ENCODE measurements at regions not wholly inside any gene's neighbourhood (a gene's known extent, or its start where the extent isn't known, plus 50 kb on each side); places are given as distances from the start of the nearest gene placed in this dataset.
"Not testable (repeated sequence)": the region's sequence is repeated elsewhere in the genome, so short reads cannot be mapped to it uniquely, and the experiment has no call there.

DNA sequence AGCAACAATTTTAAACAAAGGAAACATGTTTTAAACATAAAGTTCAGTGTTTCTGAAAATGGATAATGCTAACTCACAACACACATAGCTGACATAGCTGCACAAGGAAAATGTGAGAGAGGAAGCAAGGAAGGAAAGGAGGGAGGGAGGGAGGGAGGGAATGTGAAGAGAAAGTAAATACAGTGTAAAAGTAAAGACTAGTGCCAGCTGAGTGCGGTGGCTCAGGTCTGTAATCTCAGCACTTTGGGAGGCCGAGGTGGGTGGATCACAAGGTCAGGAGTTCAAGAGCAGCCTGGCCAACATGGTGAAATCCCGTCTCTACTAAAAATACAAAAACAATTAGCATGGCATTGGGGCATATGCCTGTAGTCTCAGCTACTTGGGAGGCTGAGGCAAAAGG is 373.7 kb upstream of the CXADR start:
- DNase-seq (ENCODE audit: low read depth in 4 of 4, low spot score in 3 of 4): not testable (repeated sequence)

DNA sequence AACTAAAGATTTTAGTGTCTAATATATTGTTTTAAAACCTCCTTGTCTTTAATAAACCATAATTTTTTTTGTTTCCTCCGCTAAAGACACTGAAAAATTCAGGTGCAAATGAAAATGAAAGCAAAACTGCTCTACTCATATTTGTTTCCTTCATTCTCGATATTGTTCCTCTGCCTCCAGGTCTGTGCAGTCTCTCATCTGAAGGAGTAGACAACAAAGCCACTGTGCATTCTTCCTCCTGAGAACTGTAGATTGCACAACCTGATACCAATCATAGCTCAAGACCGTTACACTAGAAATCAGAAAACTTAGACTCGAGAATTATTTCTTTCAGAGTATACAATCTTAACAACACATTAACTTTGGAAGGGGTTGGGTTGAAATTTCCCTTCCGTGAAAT is 373.1 kb upstream of the CXADR start:
- DNase-seq (ENCODE audit: low read depth in 4 of 4, low spot score in 3 of 4): no peak

DNA sequence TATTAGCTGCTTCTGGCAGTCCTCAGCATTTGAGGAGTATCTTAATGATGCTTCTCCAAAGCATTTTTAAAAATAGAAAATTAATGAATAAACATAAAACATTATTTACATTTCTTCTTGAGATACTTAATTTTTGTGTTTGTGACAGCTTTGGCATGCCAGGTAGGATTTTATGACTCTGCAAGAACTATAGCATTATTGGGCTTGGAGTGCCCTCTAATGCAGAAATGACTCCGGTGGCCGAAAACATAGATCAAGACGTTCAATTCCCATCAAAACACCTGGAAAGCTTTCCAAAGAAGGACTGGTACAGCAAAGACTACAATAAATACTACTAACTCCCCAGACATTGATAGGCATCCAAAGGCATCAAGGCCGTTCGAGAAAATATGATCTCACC is 366.4 kb upstream of the CXADR start:
- DNase-seq (ENCODE audit: low read depth in 4 of 4, low spot score in 3 of 4): no peak

DNA sequence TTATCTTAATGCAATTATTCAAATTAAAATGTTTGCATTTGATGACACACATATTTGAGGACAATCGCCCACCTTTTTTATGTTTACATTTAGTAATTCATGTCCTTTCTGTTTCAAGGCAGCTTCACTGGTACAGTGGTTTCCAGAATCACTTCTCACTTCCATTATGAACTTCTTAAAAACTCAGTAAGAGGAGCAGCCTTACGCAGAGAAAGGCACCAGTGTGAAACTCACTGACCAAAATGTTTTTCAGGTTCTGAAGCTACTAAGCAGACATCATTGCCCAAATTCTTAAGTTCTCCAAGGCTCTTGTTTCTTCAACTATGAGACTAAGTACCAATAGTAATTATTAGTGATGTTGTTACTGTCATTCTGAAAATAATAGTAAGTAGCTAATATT is 353.1 kb upstream of the CXADR start:
- no peak for DNase-seq (ENCODE audit: low read depth in 4 of 4, low spot score in 3 of 4)

DNA sequence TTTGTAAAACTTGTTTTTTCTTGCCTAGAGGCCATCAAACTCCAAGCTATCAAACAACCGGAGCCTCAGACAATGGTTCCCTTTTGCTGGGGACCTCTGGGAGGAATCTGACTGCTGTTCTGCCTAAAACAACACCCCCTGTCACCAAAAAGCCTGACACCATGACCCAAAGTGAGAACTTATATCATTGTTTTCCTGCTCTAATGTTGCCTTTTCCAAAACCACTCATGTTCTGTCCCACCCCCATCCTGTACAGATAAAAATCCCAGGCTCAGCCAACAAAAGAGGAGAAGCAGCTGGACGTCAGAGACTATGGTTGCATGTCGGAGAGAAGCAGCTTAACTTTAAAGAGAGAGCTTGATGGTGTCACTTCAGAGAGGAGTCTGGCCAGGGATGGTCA is 327.2 kb upstream of the CXADR start:
- peak in 1 of 4 donors; percentile 8 for DNase-seq (ENCODE audit: low read depth in 4 of 4, low spot score in 3 of 4)

DNA sequence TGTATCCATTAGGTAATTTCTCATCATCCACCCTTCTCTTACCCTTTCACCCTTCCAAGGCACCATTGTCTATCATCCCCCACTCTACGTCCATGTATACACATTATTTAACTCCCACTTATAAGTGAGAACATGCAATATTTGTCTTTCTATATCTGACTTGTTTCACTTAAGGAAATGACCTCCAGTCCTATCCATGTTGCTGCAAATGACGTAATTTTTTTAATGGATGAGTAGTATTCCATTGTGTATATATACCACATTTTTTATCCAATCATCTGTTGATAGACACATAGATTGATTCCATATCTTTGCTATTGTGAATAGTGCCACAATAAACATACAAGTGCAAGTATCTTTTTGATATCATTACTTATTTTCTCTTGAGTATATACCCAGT is 322.9 kb upstream of the CXADR start:
- DNase-seq (ENCODE audit: low read depth in 4 of 4, low spot score in 3 of 4): no peak

DNA sequence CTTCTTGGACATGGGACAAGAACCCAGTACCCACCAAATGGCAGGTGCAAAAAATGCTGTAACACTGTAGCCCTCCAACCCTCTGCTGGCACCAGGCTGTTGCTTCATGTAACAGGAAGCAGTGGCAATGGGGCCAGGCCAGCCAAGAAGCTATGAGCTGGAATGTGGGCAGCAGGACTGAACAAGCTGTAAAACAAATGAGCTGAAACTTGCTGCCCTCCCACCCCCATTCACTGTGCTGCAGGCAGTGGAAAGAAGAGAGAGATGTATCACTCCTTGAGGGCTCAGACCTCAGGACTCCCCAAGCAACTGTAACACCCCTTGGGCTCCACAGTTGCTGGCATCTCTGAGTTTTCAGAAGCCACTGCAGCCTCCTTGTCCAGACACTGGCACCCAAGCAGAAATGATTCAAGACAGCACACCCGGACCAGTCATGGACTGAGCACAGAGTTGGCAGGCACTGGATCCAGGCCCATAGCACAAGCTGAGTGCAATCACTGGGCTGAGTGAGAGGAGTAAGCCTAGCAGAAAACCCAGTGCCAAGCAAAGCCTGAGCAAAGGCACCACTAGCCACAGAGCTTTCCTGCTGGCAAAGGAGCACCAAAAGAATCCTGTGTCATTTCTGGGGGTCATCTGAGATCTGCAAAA is 321.4 kb upstream of the CXADR start:
- DNase-seq (ENCODE audit: low read depth in 4 of 4, low spot score in 3 of 4): no peak

DNA sequence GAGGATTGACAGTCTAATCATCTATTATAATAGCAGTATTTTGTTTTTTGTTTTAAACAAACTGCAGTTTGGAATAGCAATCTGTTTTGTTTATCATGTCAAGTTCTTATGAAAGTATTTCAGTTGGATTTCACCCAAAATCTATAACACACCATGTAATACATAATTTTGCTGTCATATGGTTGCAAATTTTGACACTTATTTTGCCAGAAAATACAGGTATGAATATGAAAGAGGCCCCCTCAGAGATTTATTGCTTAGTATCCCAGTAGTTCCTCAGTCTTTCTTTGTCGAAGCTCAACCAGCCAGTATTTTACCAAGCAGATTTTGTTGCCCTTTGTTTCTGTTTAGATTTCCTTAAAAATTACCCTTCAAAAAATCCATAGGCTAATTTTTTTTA is 317.5 kb upstream of the CXADR start:
- no peak for DNase-seq (ENCODE audit: low read depth in 4 of 4, low spot score in 3 of 4)

DNA sequence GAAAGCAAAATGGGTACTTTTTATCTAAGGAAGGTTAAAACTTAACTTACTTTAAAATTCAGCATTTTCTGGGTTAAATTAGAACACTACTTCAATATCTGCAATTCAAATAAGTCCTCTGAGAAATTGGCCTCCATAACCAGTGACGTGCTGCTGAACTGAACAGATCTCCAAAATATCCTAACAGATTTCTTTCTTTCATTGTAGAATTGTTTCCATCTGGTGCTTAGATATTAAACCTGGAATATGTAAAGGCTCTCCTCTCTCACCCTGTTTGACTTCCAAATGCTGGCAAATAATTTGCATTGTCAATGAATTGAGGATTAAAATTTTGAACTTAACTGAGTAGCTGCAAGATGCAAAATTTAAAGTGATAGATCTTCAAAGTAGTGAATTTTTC is 316.9 kb upstream of the CXADR start:
- DNase-seq (ENCODE audit: low read depth in 4 of 4, low spot score in 3 of 4): no peak

DNA sequence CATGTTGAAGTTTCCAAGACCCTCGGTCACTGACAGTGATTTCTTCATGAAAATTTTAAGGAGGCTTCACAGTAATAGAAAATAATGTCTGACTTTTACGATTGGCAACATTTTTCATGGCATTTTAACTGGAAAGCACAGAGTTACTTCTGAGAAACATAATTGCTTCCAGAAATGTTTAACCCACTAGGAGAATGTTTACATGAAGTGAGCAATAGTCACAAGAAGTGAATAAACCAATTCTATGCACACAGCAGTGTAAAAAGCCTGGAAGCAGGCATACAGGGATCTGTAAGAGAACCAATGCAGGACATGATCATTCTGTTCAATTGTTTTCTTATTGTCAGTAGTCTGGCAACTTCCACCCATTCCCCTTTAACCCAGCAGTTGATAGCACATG is 316.2 kb upstream of the CXADR start:
- no peak for DNase-seq (ENCODE audit: low read depth in 4 of 4, low spot score in 3 of 4)

DNA sequence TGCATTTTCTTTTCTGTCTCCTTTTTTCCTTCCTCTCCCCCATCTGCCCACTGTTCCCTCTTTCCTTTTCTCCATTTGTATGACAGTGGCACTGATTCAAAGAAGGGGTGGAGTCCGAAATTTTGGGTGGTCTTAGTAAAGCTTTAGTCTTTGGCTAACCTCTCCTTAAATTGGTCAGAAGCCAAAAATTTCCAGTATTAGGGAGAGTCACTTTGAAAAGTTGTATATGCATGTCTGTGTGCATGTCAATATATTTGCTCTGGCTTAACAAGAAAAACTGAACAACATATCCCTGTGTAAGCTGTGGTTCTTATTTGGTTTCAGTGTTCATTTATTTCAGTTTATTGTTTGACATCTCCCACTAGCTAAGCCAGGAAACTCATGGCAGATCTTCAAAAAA is 314.8 kb upstream of the CXADR start:
- DNase-seq (ENCODE audit: low read depth in 4 of 4, low spot score in 3 of 4): no peak

DNA sequence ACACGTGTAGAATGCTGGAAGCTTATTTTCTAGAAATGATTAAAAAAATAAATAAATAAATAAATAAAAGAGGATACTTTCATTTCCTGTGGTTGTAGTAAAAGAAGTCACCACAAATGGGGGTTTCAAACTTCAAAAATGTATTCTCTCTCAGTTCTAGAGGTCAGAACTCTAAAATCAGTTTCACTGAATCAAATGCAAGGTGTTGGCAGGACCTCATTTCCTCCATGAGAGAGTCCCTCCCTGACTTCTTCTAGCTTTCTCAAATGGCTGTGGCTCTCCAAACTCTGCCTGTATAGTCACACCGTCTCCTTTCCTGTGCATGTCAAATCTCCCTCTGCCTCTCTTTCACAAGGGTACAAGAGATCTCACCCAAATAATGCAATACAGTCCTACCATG is 312.6 kb upstream of the CXADR start:
- no peak for DNase-seq (ENCODE audit: low read depth in 4 of 4, low spot score in 3 of 4)

DNA sequence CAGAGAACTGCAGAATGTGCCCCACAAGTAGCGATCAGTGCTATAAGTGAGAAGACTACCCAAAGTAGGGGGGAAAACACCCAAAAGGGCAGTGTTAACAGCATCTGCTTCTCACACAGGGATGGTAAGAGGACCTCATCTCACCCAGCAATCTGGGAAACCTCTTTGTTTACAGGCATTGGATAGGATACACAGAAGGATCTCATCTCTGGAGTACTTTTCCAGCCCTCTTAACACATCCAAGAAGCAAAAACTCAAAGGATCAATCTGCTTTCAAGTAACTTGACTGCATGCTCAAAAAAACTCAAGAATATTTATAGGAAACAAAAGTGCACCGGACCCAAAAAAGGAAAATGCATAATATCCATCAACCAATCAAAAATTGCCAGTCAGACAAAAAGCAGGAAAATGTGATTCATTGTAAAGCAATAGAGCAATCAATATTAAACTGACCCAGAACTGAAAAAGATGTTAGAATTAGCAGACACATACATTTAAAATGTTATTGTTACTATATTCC is 311.0 kb upstream of the CXADR start:
- no peak for DNase-seq (ENCODE audit: low read depth in 4 of 4, low spot score in 3 of 4)

DNA sequence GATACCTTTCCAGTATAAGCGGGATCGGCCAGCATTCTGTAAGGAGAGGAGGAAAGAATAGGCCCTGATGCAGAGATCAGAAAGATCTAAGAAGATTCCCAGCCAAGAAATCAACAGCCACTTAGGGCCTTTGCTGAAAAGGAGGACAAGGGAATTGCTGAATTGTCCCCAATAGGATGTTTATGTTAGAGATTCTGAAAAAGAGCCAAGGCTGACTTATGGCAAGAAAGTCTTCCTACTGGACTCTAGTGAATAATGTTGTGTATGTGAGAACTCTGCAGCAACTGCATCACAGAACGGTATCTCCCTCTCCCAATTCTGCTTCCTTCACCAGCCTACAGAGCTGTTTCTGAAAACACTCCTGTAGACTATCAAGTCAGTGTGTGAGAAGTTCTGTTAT is 298.0 kb upstream of the CXADR start:
- DNase-seq (ENCODE audit: low read depth in 4 of 4, low spot score in 3 of 4): no peak

DNA sequence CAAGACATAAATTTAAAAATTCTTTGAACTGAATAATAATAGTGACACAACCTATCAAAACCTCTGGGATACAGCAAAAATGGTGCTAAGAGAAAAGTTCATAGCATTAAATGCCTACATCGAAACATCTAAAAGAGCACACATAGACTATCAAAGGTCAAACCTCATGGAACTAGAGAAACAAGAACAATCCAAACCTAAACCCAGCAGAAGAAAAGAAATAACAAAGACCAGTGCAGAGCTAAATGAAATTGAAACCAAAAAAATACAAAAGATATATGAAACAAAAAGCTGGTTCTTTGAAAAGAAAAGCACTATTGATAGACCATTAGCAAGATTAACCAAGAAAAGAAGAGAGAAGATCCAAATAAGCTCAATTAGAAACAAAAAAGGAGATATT is 293.8 kb upstream of the CXADR start:
- DNase-seq (ENCODE audit: low read depth in 4 of 4, low spot score in 3 of 4): not testable (repeated sequence)

DNA sequence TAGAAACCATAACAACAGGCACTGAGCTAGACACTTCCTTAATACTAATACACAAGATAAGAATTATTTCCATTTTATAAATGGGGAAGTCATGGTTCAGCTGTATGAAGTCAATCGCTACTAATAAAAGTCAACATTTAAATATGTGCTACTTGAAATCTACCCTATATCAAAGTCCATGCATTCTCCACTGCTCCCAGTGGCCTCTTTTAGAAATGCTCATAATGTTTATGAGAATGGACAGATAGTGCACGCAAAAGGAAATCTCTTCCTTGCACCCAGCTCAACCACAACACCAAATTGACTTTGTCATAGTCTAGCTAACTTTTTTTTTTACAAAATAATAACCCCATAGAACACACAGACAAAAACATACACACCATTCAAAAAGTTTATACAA is 281.7 kb upstream of the CXADR start:
- no peak for DNase-seq (ENCODE audit: low read depth in 4 of 4, low spot score in 3 of 4)

DNA sequence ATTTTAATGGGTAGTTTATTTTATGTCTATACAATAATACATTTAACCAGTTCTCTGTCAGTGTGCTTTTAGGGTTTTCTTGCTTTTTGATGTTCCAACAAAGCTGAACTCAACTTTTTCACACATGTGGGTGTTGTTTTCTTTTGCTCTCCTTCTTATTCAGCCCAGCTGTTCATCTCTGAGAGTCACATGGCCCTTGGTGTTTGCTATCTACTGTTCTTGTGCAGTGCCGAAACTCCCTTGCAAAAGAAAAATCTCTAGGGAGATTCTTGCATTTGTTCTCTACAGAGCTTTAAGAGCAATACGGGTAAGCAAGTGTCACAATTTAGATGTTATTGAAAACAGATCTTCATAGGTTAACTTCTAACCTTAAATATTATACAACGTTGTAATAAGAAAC is 281.1 kb upstream of the CXADR start:
- no peak for DNase-seq (ENCODE audit: low read depth in 4 of 4, low spot score in 3 of 4)

DNA sequence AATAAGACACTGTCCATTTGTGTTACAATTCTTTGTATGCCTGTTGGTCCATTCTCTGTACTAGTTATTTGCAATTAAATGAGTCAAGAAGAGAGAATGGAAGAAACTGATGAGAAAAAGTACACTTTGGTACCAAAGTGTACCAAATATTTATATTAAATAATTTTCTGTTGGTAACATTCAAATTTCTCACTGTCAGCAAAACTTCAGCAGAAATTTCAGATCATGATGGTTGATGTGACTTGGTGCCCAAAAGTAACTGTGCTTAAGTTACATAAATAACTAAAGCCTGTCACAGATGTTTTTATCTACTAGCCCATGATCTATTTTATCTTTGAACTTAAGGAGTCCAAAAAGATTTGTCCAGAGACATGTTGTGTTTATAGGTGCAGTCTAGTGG is 274.4 kb upstream of the CXADR start:
- DNase-seq (ENCODE audit: low read depth in 4 of 4, low spot score in 3 of 4): no peak

DNA sequence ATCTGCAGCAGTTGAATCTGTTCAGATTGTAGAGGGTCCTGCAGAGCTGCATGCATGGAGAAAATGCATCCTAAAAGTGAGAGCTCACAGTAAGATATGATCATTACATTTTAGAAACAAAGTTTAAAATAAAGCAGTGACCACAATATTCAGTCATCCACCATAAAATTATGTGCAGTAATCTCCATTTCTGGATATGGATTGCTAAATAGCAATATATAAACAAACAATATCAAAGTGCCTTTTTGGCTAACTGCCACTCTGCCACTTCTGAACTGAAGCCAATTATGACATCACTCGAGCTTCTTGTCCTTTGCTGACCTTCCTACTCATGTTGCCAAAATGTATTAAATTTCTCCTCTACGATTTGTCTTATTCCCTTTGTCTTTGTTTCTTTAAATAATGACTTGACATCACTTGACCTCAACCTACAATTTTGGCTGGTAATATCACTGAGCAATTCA is 262.0 kb upstream of the CXADR start:
- DNase-seq (ENCODE audit: low read depth in 4 of 4, low spot score in 3 of 4): no peak

DNA sequence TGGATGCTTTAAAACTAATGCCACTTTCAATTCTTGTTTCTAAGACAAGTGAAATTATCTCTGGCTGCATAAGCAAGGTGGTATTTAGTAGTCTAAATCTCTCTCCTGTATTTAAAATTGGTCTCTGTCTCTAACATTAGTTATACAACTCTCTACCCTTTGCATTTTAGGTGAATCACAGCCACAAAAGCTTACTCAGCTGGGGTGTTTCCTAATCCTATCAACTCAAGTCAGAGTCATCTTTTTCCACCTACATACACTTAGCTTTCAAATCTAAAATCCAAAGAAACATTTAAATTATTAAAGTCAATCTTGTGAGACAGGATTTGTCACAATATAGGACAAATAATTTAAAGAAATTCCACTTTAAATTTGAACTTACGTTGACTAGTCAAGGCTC is 255.1 kb upstream of the CXADR start:
- DNase-seq (ENCODE audit: low read depth in 4 of 4, low spot score in 3 of 4): no peak

DNA sequence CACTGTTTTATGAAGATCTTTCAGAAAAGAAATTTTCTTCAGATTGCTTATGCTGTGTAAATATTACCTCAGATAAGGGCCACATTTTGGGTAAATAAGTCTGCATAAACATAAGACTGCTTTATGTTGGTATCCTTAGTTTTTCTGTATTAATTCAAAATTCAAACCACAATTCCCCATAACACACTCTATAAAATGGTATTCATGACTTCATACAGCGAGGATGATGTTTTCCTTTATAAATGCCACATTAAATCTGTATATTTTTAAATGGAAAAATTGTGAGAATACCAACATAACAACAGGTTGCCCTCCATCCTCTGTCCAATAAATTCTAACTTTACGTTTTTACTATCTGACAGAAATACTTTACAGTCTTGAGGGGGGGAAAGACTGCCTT is 248.7 kb upstream of the CXADR start:
- DNase-seq (ENCODE audit: low read depth in 4 of 4, low spot score in 3 of 4): no peak

DNA sequence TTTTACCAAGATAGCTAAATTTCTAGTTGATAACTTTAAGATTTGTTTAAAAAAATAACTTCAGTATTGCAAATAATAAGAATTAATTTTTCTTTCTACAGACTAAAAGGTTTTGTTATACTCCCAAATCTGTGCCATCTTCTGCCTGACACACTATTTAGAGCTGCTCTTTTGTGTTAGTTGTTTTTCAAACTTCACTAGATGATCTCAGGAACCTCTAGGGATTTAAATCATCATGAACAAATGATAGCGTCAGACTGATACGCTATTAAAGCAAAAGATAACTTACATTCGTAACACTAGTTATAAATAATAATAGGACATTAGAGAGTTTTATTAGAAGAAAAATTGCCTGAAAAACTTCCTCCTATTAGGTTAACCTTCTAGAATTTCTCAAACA is 243.1 kb upstream of the CXADR start:
- DNase-seq (ENCODE audit: low read depth in 4 of 4, low spot score in 3 of 4): no peak

DNA sequence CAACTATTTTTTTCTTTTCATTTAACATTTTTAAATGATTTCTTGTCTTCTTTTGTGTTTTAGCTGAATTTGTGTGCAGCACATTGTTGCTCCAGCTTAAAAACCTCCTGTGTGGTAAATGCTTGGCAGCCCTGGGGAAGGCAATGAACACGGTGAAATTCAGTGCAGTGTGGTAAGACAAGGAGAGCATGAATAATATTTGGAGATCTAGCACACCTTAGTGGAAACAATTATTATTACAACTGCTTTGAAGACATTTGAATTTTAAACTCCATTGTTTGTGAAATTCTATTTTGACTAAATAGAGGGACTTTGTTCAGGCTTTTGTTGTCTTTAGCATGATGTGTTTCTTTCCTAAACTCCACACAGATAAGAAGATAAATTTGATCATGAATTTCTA is 242.6 kb upstream of the CXADR start:
- peak; percentile 26 to 45 (median 34) for DNase-seq (ENCODE audit: low read depth in 4 of 4, low spot score in 3 of 4)
